ENCODE measurements at regions not wholly inside any gene's neighbourhood (a gene's known extent, or its start where the extent isn't known, plus 50 kb on each side); places are given as distances from the start of the nearest gene placed in this dataset.
A peak's percentile ranks its signal among the peaks of the same experiment; 100 is the strongest.

GRCh38 chr2:41502752-41503151, 545.1 kb upstream of the PKDCC start:
- H3K9me3 ChIP-seq (ENCODE audit: control insufficient read depth in 2 of 2, low read length in 2 of 2) = peaks cover 3 to 4% of the 10 kb centered on the region in 2 donors
- no peak overlapping the region for H3K27ac ChIP-seq (ENCODE audit: low read depth in 2 of 2, low read length in 2 of 2)
- H3K4me3 ChIP-seq (ENCODE audit: low read length in 2 of 2) = no peak overlapping the region
- H3K36me3 ChIP-seq (ENCODE audit: control insufficient read depth in 2 of 2, insufficient read depth in 2 of 2, low read length in 2 of 2) = no peaks in the 10 kb centered on the region
- H3K4me1 ChIP-seq (ENCODE audit: control insufficient read depth in 2 of 2, insufficient read depth in 2 of 2, low read length in 2 of 2) = no peaks in the 10 kb centered on the region
- no peak overlapping the region for H3K9ac ChIP-seq (ENCODE audit: low read depth in 1 of 2, low read length in 2 of 2)
- no peaks in the 10 kb centered on the region for H3K27me3 ChIP-seq (ENCODE audit: control insufficient read depth in 2 of 2, insufficient read depth in 2 of 2, low read length in 2 of 2)

GRCh38 chr2:41504532-41504931, 543.3 kb upstream of the PKDCC start:
- Histone ChIP-seq H3K27ac (ENCODE audit: low read depth in 2 of 2, low read length in 2 of 2) (no peak overlapping the region), H3K4me3 (ENCODE audit: low read length in 2 of 2) (no peak overlapping the region), H3K36me3 (ENCODE audit: control insufficient read depth in 2 of 2, insufficient read depth in 2 of 2, low read length in 2 of 2) (no peaks in the 10 kb centered on the region), H3K4me1 (ENCODE audit: control insufficient read depth in 2 of 2, insufficient read depth in 2 of 2, low read length in 2 of 2) (no peaks in the 10 kb centered on the region), H3K27me3 (ENCODE audit: control insufficient read depth in 2 of 2, insufficient read depth in 2 of 2, low read length in 2 of 2) (no peaks in the 10 kb centered on the region), H3K9ac (ENCODE audit: low read depth in 1 of 2, low read length in 2 of 2) (no peak overlapping the region), H3K9me3 (ENCODE audit: control insufficient read depth in 2 of 2, low read length in 2 of 2) (peaks cover 0 to 3% of the 10 kb centered on the region in 2 donors)

GRCh38 chr2:41510108-41510507, 537.7 kb upstream of the PKDCC start:
- Histone ChIP-seq H3K4me1 (ENCODE audit: control insufficient read depth in 2 of 2, insufficient read depth in 2 of 2, low read length in 2 of 2) (no peaks in the 10 kb centered on the region), H3K4me3 (ENCODE audit: low read length in 2 of 2) (no peak overlapping the region), H3K9me3 (ENCODE audit: control insufficient read depth in 2 of 2, low read length in 2 of 2) (no peaks in the 10 kb centered on the region), H3K36me3 (ENCODE audit: control insufficient read depth in 2 of 2, insufficient read depth in 2 of 2, low read length in 2 of 2) (no peaks in the 10 kb centered on the region), H3K9ac (ENCODE audit: low read depth in 1 of 2, low read length in 2 of 2) (no peak overlapping the region), H3K27ac (ENCODE audit: low read depth in 2 of 2, low read length in 2 of 2) (no peak overlapping the region), H3K27me3 (ENCODE audit: control insufficient read depth in 2 of 2, insufficient read depth in 2 of 2, low read length in 2 of 2) (no peaks in the 10 kb centered on the region)

GRCh38 chr2:41521211-41521610, 526.6 kb upstream of the PKDCC start:
- no peaks in the 10 kb centered on the region for H3K4me1 ChIP-seq (ENCODE audit: control insufficient read depth in 2 of 2, insufficient read depth in 2 of 2, low read length in 2 of 2)
- H3K36me3 ChIP-seq (ENCODE audit: control insufficient read depth in 2 of 2, insufficient read depth in 2 of 2, low read length in 2 of 2) = no peaks in the 10 kb centered on the region
- H3K27me3 ChIP-seq (ENCODE audit: control insufficient read depth in 2 of 2, insufficient read depth in 2 of 2, low read length in 2 of 2) = no peaks in the 10 kb centered on the region
- no peaks in the 10 kb centered on the region for H3K9me3 ChIP-seq (ENCODE audit: control insufficient read depth in 2 of 2, low read length in 2 of 2)
- H3K27ac ChIP-seq (ENCODE audit: low read depth in 2 of 2, low read length in 2 of 2) = no peak overlapping the region
- H3K4me3 ChIP-seq (ENCODE audit: low read length in 2 of 2) = no peak overlapping the region
- H3K9ac ChIP-seq (ENCODE audit: low read depth in 1 of 2, low read length in 2 of 2) = no peak overlapping the region

- no peak overlapping the region for H3K27ac ChIP-seq (ENCODE audit: low read depth in 2 of 2, low read length in 2 of 2)
- H3K9me3 ChIP-seq (ENCODE audit: control insufficient read depth in 2 of 2, low read length in 2 of 2) = peaks cover 0 to 3% of the 10 kb centered on the region in 2 donors
- no peaks in the 10 kb centered on the region for H3K27me3 ChIP-seq (ENCODE audit: control insufficient read depth in 2 of 2, insufficient read depth in 2 of 2, low read length in 2 of 2)
These were observed 520.1 kb upstream of the PKDCC start for GRCh38 chr2:41527525-41528323.

GRCh38 chr2:41535575-41535974, 512.2 kb upstream of the PKDCC start:
- no peaks in the 10 kb centered on the region for H3K4me1 ChIP-seq (ENCODE audit: control insufficient read depth in 2 of 2, insufficient read depth in 2 of 2, low read length in 2 of 2)
- no peaks in the 10 kb centered on the region for H3K36me3 ChIP-seq (ENCODE audit: control insufficient read depth in 2 of 2, insufficient read depth in 2 of 2, low read length in 2 of 2)
- no peak overlapping the region for H3K27ac ChIP-seq (ENCODE audit: low read depth in 2 of 2, low read length in 2 of 2)
- H3K9ac ChIP-seq (ENCODE audit: low read depth in 1 of 2, low read length in 2 of 2) = no peak overlapping the region
- H3K4me3 ChIP-seq (ENCODE audit: low read length in 2 of 2) = no peak overlapping the region
- H3K27me3 ChIP-seq (ENCODE audit: control insufficient read depth in 2 of 2, insufficient read depth in 2 of 2, low read length in 2 of 2) = no peaks in the 10 kb centered on the region
- peaks cover 0 to 3% of the 10 kb centered on the region in 2 donors for H3K9me3 ChIP-seq (ENCODE audit: control insufficient read depth in 2 of 2, low read length in 2 of 2)

More at GRCh38 chr2:41527525-41528323, 520.1 kb upstream of the PKDCC start:
- no peaks in the 10 kb centered on the region for H3K4me1 ChIP-seq (ENCODE audit: control insufficient read depth in 2 of 2, insufficient read depth in 2 of 2, low read length in 2 of 2)
- no peak overlapping the region for H3K9ac ChIP-seq (ENCODE audit: low read depth in 1 of 2, low read length in 2 of 2)
- no peaks in the 10 kb centered on the region for H3K36me3 ChIP-seq (ENCODE audit: control insufficient read depth in 2 of 2, insufficient read depth in 2 of 2, low read length in 2 of 2)
- H3K4me3 ChIP-seq (ENCODE audit: low read length in 2 of 2) = no peak overlapping the region

GRCh38 chr2:41540272-41540998, 507.4 kb upstream of the PKDCC start:
- no peaks in the 10 kb centered on the region for H3K27me3 ChIP-seq (ENCODE audit: control insufficient read depth in 2 of 2, insufficient read depth in 2 of 2, low read length in 2 of 2)
- H3K4me1 ChIP-seq (ENCODE audit: control insufficient read depth in 2 of 2, insufficient read depth in 2 of 2, low read length in 2 of 2) = no peaks in the 10 kb centered on the region
- H3K9ac ChIP-seq (ENCODE audit: low read depth in 1 of 2, low read length in 2 of 2) = no peak overlapping the region
- peak overlapping the region; percentile 12 to 45 for H3K27ac ChIP-seq (ENCODE audit: low read depth in 2 of 2, low read length in 2 of 2)
- H3K9me3 ChIP-seq (ENCODE audit: control insufficient read depth in 2 of 2, low read length in 2 of 2) = no peaks in the 10 kb centered on the region
- no peaks in the 10 kb centered on the region for H3K36me3 ChIP-seq (ENCODE audit: control insufficient read depth in 2 of 2, insufficient read depth in 2 of 2, low read length in 2 of 2)
- no peak overlapping the region for H3K4me3 ChIP-seq (ENCODE audit: low read length in 2 of 2)

GRCh38 chr2:41543726-41544125, 504.1 kb upstream of the PKDCC start:
- Histone ChIP-seq H3K4me1 (ENCODE audit: control insufficient read depth in 2 of 2, insufficient read depth in 2 of 2, low read length in 2 of 2) (no peaks in the 10 kb centered on the region), H3K4me3 (ENCODE audit: low read length in 2 of 2) (no peak overlapping the region), H3K27ac (ENCODE audit: low read depth in 2 of 2, low read length in 2 of 2) (no peak overlapping the region), H3K9me3 (ENCODE audit: control insufficient read depth in 2 of 2, low read length in 2 of 2) (no peaks in the 10 kb centered on the region), H3K9ac (ENCODE audit: low read depth in 1 of 2, low read length in 2 of 2) (no peak overlapping the region), H3K36me3 (ENCODE audit: control insufficient read depth in 2 of 2, insufficient read depth in 2 of 2, low read length in 2 of 2) (no peaks in the 10 kb centered on the region), H3K27me3 (ENCODE audit: control insufficient read depth in 2 of 2, insufficient read depth in 2 of 2, low read length in 2 of 2) (no peaks in the 10 kb centered on the region)

- no peak overlapping the region for H3K27ac ChIP-seq (ENCODE audit: low read depth in 2 of 2, low read length in 2 of 2)
- H3K4me1 ChIP-seq (ENCODE audit: control insufficient read depth in 2 of 2, insufficient read depth in 2 of 2, low read length in 2 of 2) = no peaks in the 10 kb centered on the region
- no peaks in the 10 kb centered on the region for H3K27me3 ChIP-seq (ENCODE audit: control insufficient read depth in 2 of 2, insufficient read depth in 2 of 2, low read length in 2 of 2)
- H3K9ac ChIP-seq (ENCODE audit: low read depth in 1 of 2, low read length in 2 of 2) = no peak overlapping the region
- H3K4me3 ChIP-seq (ENCODE audit: low read length in 2 of 2) = no peak overlapping the region
- H3K9me3 ChIP-seq (ENCODE audit: control insufficient read depth in 2 of 2, low read length in 2 of 2) = no peaks in the 10 kb centered on the region
- no peaks in the 10 kb centered on the region for H3K36me3 ChIP-seq (ENCODE audit: control insufficient read depth in 2 of 2, insufficient read depth in 2 of 2, low read length in 2 of 2)
These were observed 503.1 kb upstream of the PKDCC start for GRCh38 chr2:41544709-41545108.

GRCh38 chr2:41546031-41546430, 501.8 kb upstream of the PKDCC start:
- Histone ChIP-seq H3K27ac (ENCODE audit: low read depth in 2 of 2, low read length in 2 of 2) (no peak overlapping the region), H3K9ac (ENCODE audit: low read depth in 1 of 2, low read length in 2 of 2) (no peak overlapping the region), H3K36me3 (ENCODE audit: control insufficient read depth in 2 of 2, insufficient read depth in 2 of 2, low read length in 2 of 2) (no peaks in the 10 kb centered on the region), H3K4me1 (ENCODE audit: control insufficient read depth in 2 of 2, insufficient read depth in 2 of 2, low read length in 2 of 2) (no peaks in the 10 kb centered on the region), H3K27me3 (ENCODE audit: control insufficient read depth in 2 of 2, insufficient read depth in 2 of 2, low read length in 2 of 2) (no peaks in the 10 kb centered on the region), H3K9me3 (ENCODE audit: control insufficient read depth in 2 of 2, low read length in 2 of 2) (no peaks in the 10 kb centered on the region), H3K4me3 (ENCODE audit: low read length in 2 of 2) (no peak overlapping the region)

Measured in mucosa of rectum (tissue), 2 donors.